ENCODE measurements at regions not wholly inside any gene's neighbourhood (a gene's known extent, or its start where the extent isn't known, plus 50 kb on each side); places are given as distances from the start of the nearest gene placed in this dataset.

DNA sequence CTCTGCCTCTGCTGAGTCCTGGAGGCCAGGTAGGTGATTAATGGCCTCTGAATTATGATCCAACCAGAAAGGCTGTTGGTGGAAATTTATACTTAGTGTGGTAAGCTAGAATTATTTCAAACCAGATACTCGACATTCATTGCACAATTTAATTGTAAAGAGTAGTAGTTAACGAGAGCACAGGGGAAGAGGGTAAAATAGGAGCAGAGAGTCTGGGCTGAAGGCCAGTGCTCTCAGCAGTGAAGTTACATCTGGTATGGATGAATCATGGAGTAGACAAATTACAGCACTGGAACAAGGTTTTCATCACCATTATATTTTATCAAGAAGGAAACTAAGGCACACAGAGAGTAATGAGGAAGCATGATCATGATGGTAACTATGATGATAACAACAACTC lies 92.5 kb downstream of the TLR4 start:
- in situ Hi-C loops (cut with HindIII; ENCODE audit: low pct_unique_long_range_greater_than_20kb, low sequenced_read_pairs) (no loop called here), intact Hi-C loops (cut with micrococcal nuclease; ENCODE audit: unreplicated experiment) (no loop called here)
- CTCF ChIA-PET, result no interaction called here
- Histone ChIP-seq H3K4me3 (ENCODE audit: low read depth in 2 of 2, low read length in 2 of 2) (no peak overlapping the region), H3K36me3 (ENCODE audit: control insufficient read depth, insufficient read depth, low read length) (no peaks in the 10 kb centered on the region), H3K4me1 (ENCODE audit: control insufficient read depth, insufficient read depth, low read length) (no peaks in the 10 kb centered on the region), H3K9me3 (ENCODE audit: control insufficient read depth, insufficient read depth, low read depth, low read length) (no peaks in the 10 kb centered on the region), H3K27me3 (ENCODE audit: control insufficient read depth, insufficient read depth, low read length) (no peaks in the 10 kb centered on the region), H3K27ac (ENCODE audit: low read length) (no peak overlapping the region)
- BruUV-seq (replicated peaks), result no TSS peak
- no peak for DNase-seq (ENCODE audit: low read depth, low spot score)
- ATAC-seq, result no peak
- POLR2A ChIA-PET, result no interaction called here
- no peak for TF ChIP-seq SIN3A (IDR thresholded peaks at IDR 0.05; ENCODE audit: borderline replicate concordance, insufficient read depth, low read depth, low read length)
- TF ChIP-seq, protein P1, sequence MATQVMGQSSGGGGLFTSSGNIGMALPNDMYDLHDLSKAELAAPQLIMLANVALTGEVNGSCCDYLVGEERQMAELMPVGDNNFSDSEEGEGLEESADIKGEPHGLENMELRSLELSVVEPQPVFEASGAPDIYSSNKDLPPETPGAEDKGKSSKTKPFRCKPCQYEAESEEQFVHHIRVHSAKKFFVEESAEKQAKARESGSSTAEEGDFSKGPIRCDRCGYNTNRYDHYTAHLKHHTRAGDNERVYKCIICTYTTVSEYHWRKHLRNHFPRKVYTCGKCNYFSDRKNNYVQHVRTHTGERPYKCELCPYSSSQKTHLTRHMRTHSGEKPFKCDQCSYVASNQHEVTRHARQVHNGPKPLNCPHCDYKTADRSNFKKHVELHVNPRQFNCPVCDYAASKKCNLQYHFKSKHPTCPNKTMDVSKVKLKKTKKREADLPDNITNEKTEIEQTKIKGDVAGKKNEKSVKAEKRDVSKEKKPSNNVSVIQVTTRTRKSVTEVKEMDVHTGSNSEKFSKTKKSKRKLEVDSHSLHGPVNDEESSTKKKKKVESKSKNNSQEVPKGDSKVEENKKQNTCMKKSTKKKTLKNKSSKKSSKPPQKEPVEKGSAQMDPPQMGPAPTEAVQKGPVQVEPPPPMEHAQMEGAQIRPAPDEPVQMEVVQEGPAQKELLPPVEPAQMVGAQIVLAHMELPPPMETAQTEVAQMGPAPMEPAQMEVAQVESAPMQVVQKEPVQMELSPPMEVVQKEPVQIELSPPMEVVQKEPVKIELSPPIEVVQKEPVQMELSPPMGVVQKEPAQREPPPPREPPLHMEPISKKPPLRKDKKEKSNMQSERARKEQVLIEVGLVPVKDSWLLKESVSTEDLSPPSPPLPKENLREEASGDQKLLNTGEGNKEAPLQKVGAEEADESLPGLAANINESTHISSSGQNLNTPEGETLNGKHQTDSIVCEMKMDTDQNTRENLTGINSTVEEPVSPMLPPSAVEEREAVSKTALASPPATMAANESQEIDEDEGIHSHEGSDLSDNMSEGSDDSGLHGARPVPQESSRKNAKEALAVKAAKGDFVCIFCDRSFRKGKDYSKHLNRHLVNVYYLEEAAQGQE (IDR thresholded peaks at IDR 0.05; ENCODE audit: insufficient read depth in 1 of 2, low read depth in 2 of 2, low read length in 1 of 2), result no peak
- TF ChIP-seq, protein P2, sequence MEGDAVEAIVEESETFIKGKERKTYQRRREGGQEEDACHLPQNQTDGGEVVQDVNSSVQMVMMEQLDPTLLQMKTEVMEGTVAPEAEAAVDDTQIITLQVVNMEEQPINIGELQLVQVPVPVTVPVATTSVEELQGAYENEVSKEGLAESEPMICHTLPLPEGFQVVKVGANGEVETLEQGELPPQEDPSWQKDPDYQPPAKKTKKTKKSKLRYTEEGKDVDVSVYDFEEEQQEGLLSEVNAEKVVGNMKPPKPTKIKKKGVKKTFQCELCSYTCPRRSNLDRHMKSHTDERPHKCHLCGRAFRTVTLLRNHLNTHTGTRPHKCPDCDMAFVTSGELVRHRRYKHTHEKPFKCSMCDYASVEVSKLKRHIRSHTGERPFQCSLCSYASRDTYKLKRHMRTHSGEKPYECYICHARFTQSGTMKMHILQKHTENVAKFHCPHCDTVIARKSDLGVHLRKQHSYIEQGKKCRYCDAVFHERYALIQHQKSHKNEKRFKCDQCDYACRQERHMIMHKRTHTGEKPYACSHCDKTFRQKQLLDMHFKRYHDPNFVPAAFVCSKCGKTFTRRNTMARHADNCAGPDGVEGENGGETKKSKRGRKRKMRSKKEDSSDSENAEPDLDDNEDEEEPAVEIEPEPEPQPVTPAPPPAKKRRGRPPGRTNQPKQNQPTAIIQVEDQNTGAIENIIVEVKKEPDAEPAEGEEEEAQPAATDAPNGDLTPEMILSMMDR (IDR thresholded peaks at IDR 0.05), result no peak
- no peak for TF ChIP-seq TCF7L2 (IDR thresholded peaks at IDR 0.05; ENCODE audit: low read depth, low read length)

- POLR2A ChIA-PET, result no interaction called here
- H3K9me3 ChIP-seq (ENCODE audit: control insufficient read depth, insufficient read depth, low read depth, low read length), result no peaks in the 10 kb centered on the region
- intact Hi-C loops (cut with micrococcal nuclease; ENCODE audit: unreplicated experiment), result no loop called here
- H3K36me3 ChIP-seq (ENCODE audit: control insufficient read depth, insufficient read depth, low read length), result no peaks in the 10 kb centered on the region
- no peaks in the 10 kb centered on the region for H3K4me1 ChIP-seq (ENCODE audit: control insufficient read depth, insufficient read depth, low read length)
- H3K27ac ChIP-seq (ENCODE audit: low read length), result no peak overlapping the region
- BruUV-seq (replicated peaks), result no TSS peak
- ATAC-seq, result no peak
- no peak for DNase-seq (ENCODE audit: low read depth, low spot score)
- TF ChIP-seq TCF7L2 (IDR thresholded peaks at IDR 0.05; ENCODE audit: low read depth, low read length), result no peak
- no peak for TF ChIP-seq SIN3A (IDR thresholded peaks at IDR 0.05; ENCODE audit: borderline replicate concordance, insufficient read depth, low read depth, low read length)
- TF ChIP-seq, protein P2 (IDR thresholded peaks at IDR 0.05), result no peak
- TF ChIP-seq POLR2AphosphoS5 (IDR thresholded peaks at IDR 0.05; ENCODE audit: low read depth, low read length), result no peak
- TF ChIP-seq, protein P1 (IDR thresholded peaks at IDR 0.05; ENCODE audit: insufficient read depth in 1 of 2, low read depth in 2 of 2, low read length in 1 of 2), result no peak
- CTCF ChIA-PET, result no interaction called here
- no peaks in the 10 kb centered on the region for H3K27me3 ChIP-seq (ENCODE audit: control insufficient read depth, insufficient read depth, low read length)
- no peak overlapping the region for H3K4me3 ChIP-seq (ENCODE audit: low read depth in 2 of 2, low read length in 2 of 2)
- in situ Hi-C loops (cut with HindIII; ENCODE audit: low pct_unique_long_range_greater_than_20kb, low sequenced_read_pairs), result no loop called here
Measured at GRCh38 chr9:117800389-117800788, 96.2 kb downstream of the TLR4 start.

Data from Panc1 (cell line).